Mesenchymal stem cell (in vitro differentiated cells and primary cell): ENCODE measurements at regions not wholly inside any gene's neighbourhood (a gene's known extent, or its start where the extent isn't known, plus 50 kb on each side); places are given as distances from the start of the nearest gene placed in this dataset.

Source experiments
- DNase-seq: peaks from one replicate; pipeline ENCODE4 v3.0.0-alpha.2; 2013
- H2AFZ ChIP-seq: one replicate; pipeline ENCODE4 v1.6.1; 2013; ENCODE audit warnings: low read depth, mild to moderate bottlenecking, control low read depth, inconsistent platforms, low read length, moderate library complexity
- H2AK5ac ChIP-seq: 2 replicates; pipeline ENCODE4 v1.6.1; 2013; ENCODE audit warnings: low read length, moderate library complexity, mild to moderate bottlenecking, inconsistent platforms; ENCODE audit not compliant: severe bottlenecking
- H2BK120ac ChIP-seq: one replicate; pipeline ENCODE4 v1.6.1; 2013; ENCODE audit warnings: low read depth, mild to moderate bottlenecking, inconsistent platforms, low read length, moderate library complexity
- H2BK12ac ChIP-seq, 2 experiments: one replicate each; pipeline ENCODE4 v1.6.1; 2013; ENCODE audit warnings: inconsistent platforms in 2 of 2, low read length in 2 of 2, mild to moderate bottlenecking in 2 of 2, moderate library complexity in 2 of 2, control low read depth in 1 of 2
- H2BK15ac ChIP-seq: one replicate; pipeline ENCODE4 v1.6.1; 2013; ENCODE audit warnings: mild to moderate bottlenecking, low read depth, inconsistent platforms; ENCODE audit not compliant: poor library complexity, severe bottlenecking
- H2BK5ac ChIP-seq: 2 replicates; pipeline ENCODE4 v1.6.1; 2013; ENCODE audit warnings: low read depth, mild to moderate bottlenecking, low read length, control low read depth, inconsistent platforms; ENCODE audit not compliant: poor library complexity, severe bottlenecking
- H3K14ac ChIP-seq, 2 experiments: one replicate each; pipeline ENCODE4 v1.6.1; 2013; ENCODE audit warnings: inconsistent platforms in 2 of 2, low read length in 2 of 2, control low read depth in 1 of 2, mild to moderate bottlenecking in 1 of 2, moderate library complexity in 1 of 2
- H3K18ac ChIP-seq, 2 experiments: one replicate each; pipeline ENCODE4 v1.6.1; 2013; ENCODE audit warnings: inconsistent platforms in 2 of 2, low read length in 2 of 2, control low read depth in 1 of 2, low read depth in 1 of 2, mild to moderate bottlenecking in 1 of 2
- H3K23ac ChIP-seq, 2 experiments: one replicate each; pipeline ENCODE4 v1.6.1; 2013; ENCODE audit warnings: inconsistent platforms in 2 of 2, low read length in 2 of 2, mild to moderate bottlenecking in 2 of 2, moderate library complexity in 2 of 2, control low read depth in 1 of 2
- H3K27ac ChIP-seq: 2 replicates; pipeline ENCODE4 v1.5.1; 2013; ENCODE audit warnings: mild to moderate bottlenecking, moderate library complexity, low read length, control low read depth, inconsistent platforms; ENCODE audit not compliant: poor library complexity, severe bottlenecking
- H3K27me3 ChIP-seq, 2 experiments: 2 replicates each; pipeline versions ENCODE4 v1.6.1 to v1.7.0; 2013; ENCODE audit warnings: low read length in 2 of 2, mild to moderate bottlenecking in 2 of 2, moderate library complexity in 2 of 2, control low read depth in 1 of 2, inconsistent platforms in 1 of 2; ENCODE audit not compliant: control insufficient read depth in 1 of 2, insufficient read depth in 1 of 2
- H3K36me3 ChIP-seq, 2 experiments: 2 replicates each; pipeline versions ENCODE4 v1.6.1 to v1.7.0; 2013; ENCODE audit warnings: low read length in 2 of 2, control low read depth in 1 of 2, inconsistent platforms in 1 of 2, low read depth in 1 of 2, mild to moderate bottlenecking in 1 of 2; ENCODE audit not compliant: insufficient read depth in 2 of 2, control insufficient read depth in 1 of 2
- H3K4ac ChIP-seq, 2 experiments: one replicate each; pipeline ENCODE4 v1.6.1; 2013; ENCODE audit warnings: inconsistent platforms in 2 of 2, low read length in 2 of 2, mild to moderate bottlenecking in 2 of 2, moderate library complexity in 2 of 2, control low read depth in 1 of 2, low read depth in 1 of 2
- H3K4me1 ChIP-seq: 2 replicates; pipeline ENCODE4 v1.6.1; 2013; ENCODE audit warnings: low read depth, low read length, control low read depth; ENCODE audit not compliant: control insufficient read depth, insufficient read depth
- H3K4me2 ChIP-seq: 2 replicates; pipeline ENCODE4 v1.6.1; 2013; ENCODE audit warnings: low read length, mild to moderate bottlenecking, inconsistent platforms; ENCODE audit not compliant: poor library complexity, severe bottlenecking
- H3K4me3 ChIP-seq, 2 experiments: 2 replicates each; pipeline versions ENCODE4 v1.5.1 to v1.7.0; 2013; ENCODE audit warnings: low read length in 2 of 2, mild to moderate bottlenecking in 2 of 2, control low read depth in 1 of 2, low read depth in 1 of 2; ENCODE audit not compliant: insufficient read depth in 1 of 2
- H3K79me1 ChIP-seq: replicated peaks from 2 replicates; pipeline ENCODE4 v1.6.1; 2013; ENCODE audit warnings: mild to moderate bottlenecking, control low read depth, low read length, inconsistent platforms; ENCODE audit not compliant: poor library complexity, severe bottlenecking
- H3K9ac ChIP-seq: 2 replicates; pipeline ENCODE4 v1.7.0; 2013; ENCODE audit warnings: mild to moderate bottlenecking, low read length, moderate library complexity
- H3K9me3 ChIP-seq: 2 replicates; pipeline ENCODE4 v1.7.0; 2013; ENCODE audit warnings: mild to moderate bottlenecking, low read length; ENCODE audit not compliant: control insufficient read depth
- H4K8ac ChIP-seq: one replicate; pipeline ENCODE4 v1.6.1; 2013; ENCODE audit warnings: inconsistent platforms, mild to moderate bottlenecking, low read length, moderate library complexity
- H4K91ac ChIP-seq: one replicate; pipeline ENCODE4 v1.6.1; 2013; ENCODE audit warnings: mild to moderate bottlenecking, low read length, inconsistent platforms
- WGBS: methylation state at CpG from one replicate; pipeline ENCODE4 v1.1.7; 2013; ENCODE audit warnings: mixed read lengths; 5-methylcytosine and 5-hydroxymethylcytosine counted together

GRCh38 chr14:40268236-40268635 lies 836.0 kb upstream of the FBXO33 start:
- no peaks in the 10 kb centered on the region for H3K27me3 ChIP-seq
- no peak overlapping the region for H2AFZ ChIP-seq
- H3K9me3 ChIP-seq = no peaks in the 10 kb centered on the region
- H3K4me3 ChIP-seq = no peak overlapping the region
- no peak overlapping the region for H3K23ac ChIP-seq
- no peak overlapping the region for H2BK5ac ChIP-seq
- H3K9ac ChIP-seq = no peak overlapping the region
- no peak overlapping the region for H3K4me2 ChIP-seq
- no peak overlapping the region for H4K91ac ChIP-seq
- no peak overlapping the region for H4K8ac ChIP-seq
- H2BK12ac ChIP-seq = no peak overlapping the region
- H3K4ac ChIP-seq = no peak overlapping the region
- no peaks in the 10 kb centered on the region for H3K36me3 ChIP-seq
- H3K18ac ChIP-seq = no peak overlapping the region
- H3K14ac ChIP-seq = no peak overlapping the region
- no peak for DNase-seq
- H2BK15ac ChIP-seq = no peak overlapping the region
- no CpG with 5 or more reads among the region's 2 CpGs for WGBS
- H2AK5ac ChIP-seq = no peak overlapping the region
- H3K79me1 ChIP-seq = no peaks in the 10 kb centered on the region
- H2BK120ac ChIP-seq = no peak overlapping the region
- no peak overlapping the region for H3K27ac ChIP-seq
- H3K4me1 ChIP-seq = no peaks in the 10 kb centered on the region

GRCh38 chr14:40265096-40265495 lies 832.9 kb upstream of the FBXO33 start:
- no peak overlapping the region for H2AK5ac ChIP-seq
- H3K9ac ChIP-seq = no peak overlapping the region
- H3K9me3 ChIP-seq = no peaks in the 10 kb centered on the region
- H3K27ac ChIP-seq = no peak overlapping the region
- H3K79me1 ChIP-seq = no peaks in the 10 kb centered on the region
- no peak overlapping the region for H3K18ac ChIP-seq
- DNase-seq = no peak
- no peak overlapping the region for H3K23ac ChIP-seq
- no peak overlapping the region for H2BK120ac ChIP-seq
- no peak overlapping the region for H4K8ac ChIP-seq
- H3K4me3 ChIP-seq = no peak overlapping the region
- H3K4me2 ChIP-seq = no peak overlapping the region
- no peaks in the 10 kb centered on the region for H3K36me3 ChIP-seq
- H3K4ac ChIP-seq = no peak overlapping the region
- no peak overlapping the region for H2BK15ac ChIP-seq
- 100% methylated on average over 1 of the region's 1 CpG for WGBS
- no peak overlapping the region for H3K14ac ChIP-seq
- no peak overlapping the region for H4K91ac ChIP-seq
- no peak overlapping the region for H2BK5ac ChIP-seq
- H3K4me1 ChIP-seq = no peaks in the 10 kb centered on the region
- H2AFZ ChIP-seq = no peak overlapping the region
- no peaks in the 10 kb centered on the region for H3K27me3 ChIP-seq
- no peak overlapping the region for H2BK12ac ChIP-seq

- Histone ChIP-seq H3K9ac (no peak overlapping the region), H3K18ac (no peak overlapping the region), H2BK15ac (no peak overlapping the region), H3K27me3 (no peaks in the 10 kb centered on the region), H2BK12ac (no peak overlapping the region), H3K14ac (no peak overlapping the region), H2AFZ (no peak overlapping the region), H4K91ac (no peak overlapping the region), H3K4me1 (no peaks in the 10 kb centered on the region), H3K4me2 (no peak overlapping the region), H3K4ac (no peak overlapping the region), H3K4me3 (no peak overlapping the region), H3K23ac (no peak overlapping the region), H2BK120ac (no peak overlapping the region), H3K27ac (no peak overlapping the region), H3K79me1 (no peaks in the 10 kb centered on the region), H3K36me3 (no peaks in the 10 kb centered on the region), H4K8ac (no peak overlapping the region), H2AK5ac (no peak overlapping the region), H3K9me3 (no peaks in the 10 kb centered on the region), H2BK5ac (no peak overlapping the region)
- DNase-seq = no peak
- 98% methylated on average over 2 of the region's 2 CpGs for WGBS
Measured at GRCh38 chr14:40252817-40253447, 820.7 kb upstream of the FBXO33 start.

- Histone ChIP-seq H3K4me3 (no peak overlapping the region), H3K4me2 (no peak overlapping the region), H3K23ac (no peak overlapping the region), H3K27ac (no peak overlapping the region), H2BK15ac (no peak overlapping the region), H3K4me1 (no peaks in the 10 kb centered on the region), H2BK12ac (no peak overlapping the region), H2AK5ac (no peak overlapping the region), H3K79me1 (no peaks in the 10 kb centered on the region), H4K91ac (no peak overlapping the region), H2AFZ (no peak overlapping the region), H2BK5ac (no peak overlapping the region), H3K18ac (no peak overlapping the region), H4K8ac (no peak overlapping the region), H3K9ac (no peak overlapping the region), H3K36me3 (no peaks in the 10 kb centered on the region), H3K27me3 (no peaks in the 10 kb centered on the region), H2BK120ac (no peak overlapping the region), H3K14ac (no peak overlapping the region), H3K4ac (no peak overlapping the region), H3K9me3 (no peaks in the 10 kb centered on the region)
- no CpG with 5 or more reads among the region's 1 CpG for WGBS
- peak; percentile 15 for DNase-seq
Measured at GRCh38 chr14:40248671-40249070, 816.4 kb upstream of the FBXO33 start.
